SK-N-SH (cell line): ENCODE measurements at regions not wholly inside any gene's neighbourhood (a gene's known extent, or its start where the extent isn't known, plus 50 kb on each side); places are given as distances from the start of the nearest gene placed in this dataset.

Experiments used
- CTCF ChIA-PET: fragments of 300-600, 350-600 bp; formaldehyde crosslinking; extraction: SDS; loops from one replicate; lab custom pipeline; 2021; lab: Yijun Ruan, JAX
- POLR2A ChIA-PET: fragments of 350-600 bp; sonication (Branson Sonifier 250); formaldehyde crosslinking; extraction: SDS; loops from one replicate; lab custom pipeline; 2020; ENCODE audit warnings: antibody characterized with exemption, inconsistent platforms; lab: Yijun Ruan, JAX
- DNase-seq: peaks from one replicate; pipeline ENCODE4 v3.0.0; 2012
- H2AFZ ChIP-seq: fragments of 200-600 bp; sonication (generic); 2 replicates; pipeline ENCODE4 v1.8.1; 2016; ENCODE audit warnings: antibody characterized with exemption, mild to moderate bottlenecking, low read depth
- H3F3A ChIP-seq: fragments of 200-600 bp; sonication (generic); replicated peaks from 2 replicates; pipeline ENCODE3; 2016; ENCODE audit warnings: antibody characterized with exemption, mild to moderate bottlenecking; ENCODE audit not compliant: insufficient read depth
- H3K27ac ChIP-seq, 2 experiments: fragments of 200-500 bp in 1 of 2; fragments of 200-600 bp in 1 of 2; sonication (Bioruptor generic) in 1 of 2; sonication (generic), shearing (Covaris generic) in 1 of 2; 2 replicates each; pipeline versions ENCODE4 v1.5.1 to v1.6.1; 2014 to 2016; ENCODE audit warnings: low read depth in 2 of 2, inconsistent platforms in 1 of 2, low read length in 1 of 2, mild to moderate bottlenecking in 1 of 2, mixed read lengths in 1 of 2
- H3K27me3 ChIP-seq: fragments of 200-600 bp; sonication (generic), shearing (Covaris generic); 2 replicates; pipeline ENCODE4 v1.6.1; 2016; ENCODE audit warnings: mixed run types; ENCODE audit not compliant: insufficient read depth
- H3K36me3 ChIP-seq, 2 experiments: fragments of 200-500 bp in 1 of 2; fragments of 200-600 bp in 1 of 2; sonication (Bioruptor generic) in 1 of 2; sonication (generic) in 1 of 2; replicated peaks in 1 of 2; 2 replicates each; pipeline versions ENCODE3 to v1.5.1; 2014 to 2016; ENCODE audit warnings: low read length in 1 of 2, mild to moderate bottlenecking in 1 of 2; ENCODE audit not compliant: insufficient read depth in 2 of 2, control insufficient read depth in 1 of 2
- H3K4me1 ChIP-seq, 2 experiments: fragments of 200-500 bp in 1 of 2; fragments of 200-600 bp in 1 of 2; sonication (Bioruptor generic) in 1 of 2; sonication (generic), shearing (Covaris generic) in 1 of 2; 2 replicates each; pipeline versions ENCODE4 v1.5.1 to v1.6.1; 2014 to 2016; ENCODE audit warnings: low read depth in 1 of 2, low read length in 1 of 2, mixed run types in 1 of 2; ENCODE audit not compliant: insufficient read depth in 2 of 2, control insufficient read depth in 1 of 2
- H3K4me2 ChIP-seq: fragments of 200-600 bp; sonication (generic), shearing (Covaris generic); 2 replicates; pipeline ENCODE4 v1.6.1; 2017; ENCODE audit warnings: mixed run types
- H3K4me3 ChIP-seq, 2 experiments: fragments of 200-500 bp in 1 of 2; fragments of 200-600 bp in 1 of 2; sonication (Bioruptor generic) in 1 of 2; sonication (generic), shearing (Covaris generic) in 1 of 2; 2 replicates each; pipeline versions ENCODE4 v1.5.1 to v1.8.1; 2014 to 2016; ENCODE audit warnings: low read depth in 2 of 2, inconsistent platforms in 1 of 2, low read length in 1 of 2, mild to moderate bottlenecking in 1 of 2, mixed read lengths in 1 of 2, moderate library complexity in 1 of 2
- H3K79me2 ChIP-seq: fragments of 200-600 bp; sonication (generic); 2 replicates; pipeline ENCODE4 v1.8.1; 2017; ENCODE audit warnings: mild to moderate bottlenecking; ENCODE audit not compliant: insufficient read depth
- H3K9ac ChIP-seq: fragments of 200-600 bp; sonication (generic); 2 replicates; pipeline ENCODE4 v1.6.1; 2017; ENCODE audit warnings: mixed run types
- H3K9me2 ChIP-seq: fragments of 200-600 bp; sonication (generic); 2 replicates; pipeline ENCODE4 v1.6.1; 2017; ENCODE audit warnings: mixed run types
- H3K9me3 ChIP-seq: fragments of 200-600 bp; sonication (generic); 2 replicates; pipeline ENCODE4 v1.6.1; 2017; ENCODE audit warnings: mixed run types, mild to moderate bottlenecking, moderate library complexity
- H4K20me1 ChIP-seq: fragments of 200-600 bp; sonication (generic); 2 replicates; pipeline ENCODE4 v1.6.1; 2017; ENCODE audit warnings: mild to moderate bottlenecking, mixed run types; ENCODE audit not compliant: insufficient read depth
- ELF1 ChIP-seq: IDR thresholded peaks from 2 replicates; pipeline ENCODE4 v1.4.0; 2012
- EP300 ChIP-seq, 2 experiments: IDR thresholded peaks; 2 replicates each; pipeline versions ENCODE4 v1.4.0 to v1.6.1; 2012; ENCODE audit warnings: borderline replicate concordance in 1 of 2, low read depth in 1 of 2, low read length in 1 of 2
- FOSL2 ChIP-seq: IDR thresholded peaks from 2 replicates; pipeline ENCODE4 v1.4.0; 2012; ENCODE audit warnings: low read depth, mild to moderate bottlenecking, moderate library complexity, borderline replicate concordance
- FOXM1 ChIP-seq: IDR thresholded peaks from 2 replicates; pipeline ENCODE4 v1.4.0; 2012; ENCODE audit warnings: low read depth, mild to moderate bottlenecking
- JUND ChIP-seq: IDR thresholded peaks from 2 replicates; pipeline ENCODE4 v1.4.0; 2012
- MEF2A ChIP-seq: IDR thresholded peaks from 2 replicates; pipeline ENCODE4 v1.4.0; 2012; ENCODE audit warnings: low read depth, borderline replicate concordance
- MXI1 ChIP-seq: IDR thresholded peaks from 2 replicates; pipeline ENCODE4 v1.6.1; 2012; ENCODE audit warnings: mild to moderate bottlenecking, low read depth, low read length, improper control_type of control experiment
- RCOR1 ChIP-seq: fragments of 150-350 bp; IDR thresholded peaks from 2 replicates; pipeline ENCODE4 v1.6.1; 2017; ENCODE audit warnings: antibody characterized with exemption, low read length
- RXRA ChIP-seq: IDR thresholded peaks from 2 replicates; pipeline ENCODE4 v1.4.0; 2012; ENCODE audit warnings: low read depth, mild to moderate bottlenecking, borderline replicate concordance
- TCF12 ChIP-seq: IDR thresholded peaks from 2 replicates; pipeline ENCODE4 v1.4.0; 2012
- YY1 ChIP-seq: IDR thresholded peaks from 2 replicates; pipeline ENCODE4 v1.4.0; 2012; ENCODE audit warnings: low read depth, mild to moderate bottlenecking
- WGBS: methylation state at CpG from one replicate; pipeline ENCODE4 v1.1.6; 2017; ENCODE audit warnings: low lambda C conversion rate; 5-methylcytosine and 5-hydroxymethylcytosine counted together
- TF ChIP-seq, protein P1 (sequence below): IDR thresholded peaks from 2 replicates; pipeline ENCODE4 v1.6.1; 2012; ENCODE audit warnings: mild to moderate bottlenecking, low read depth, low read length, moderate library complexity
- TF ChIP-seq, protein P2 (sequence below): fragments of 150-350 bp; IDR thresholded peaks from 2 replicates; pipeline ENCODE4 v1.6.1; 2016; ENCODE audit warnings: mild to moderate bottlenecking, low read depth, low read length
- TF ChIP-seq, protein P3 (sequence below): fragments of 150-350 bp; IDR thresholded peaks from 2 replicates; pipeline ENCODE4 v1.6.1; 2017; ENCODE audit warnings: antibody characterized with exemption, low read length, low read depth, borderline replicate concordance

DNA sequence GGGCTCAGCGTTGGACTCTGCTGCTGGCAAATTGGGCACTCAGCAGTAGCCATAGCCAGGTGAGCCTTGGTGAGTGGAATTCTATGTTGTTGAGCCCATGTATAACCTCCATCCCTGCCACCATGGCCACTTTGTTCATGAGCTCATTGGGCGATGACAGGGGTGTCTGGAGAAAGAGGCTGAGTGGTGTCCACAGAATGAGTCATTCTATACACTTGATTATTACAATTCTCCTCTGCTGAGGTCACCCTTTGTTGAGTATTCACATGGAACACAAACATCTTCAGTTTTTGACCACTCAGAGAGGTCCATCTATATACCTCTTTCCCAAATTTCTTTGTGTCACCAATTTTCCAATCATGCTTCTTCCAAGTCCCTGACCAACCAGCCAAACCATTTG is 1341.7 kb downstream of the PCDH7 start:
- H3K9me3 ChIP-seq: no peaks in the 10 kb centered on the region
- H3K4me3 ChIP-seq: no peak overlapping the region
- CTCF ChIA-PET: no interaction called here
- H4K20me1 ChIP-seq: no peaks in the 10 kb centered on the region
- H3K9me2 ChIP-seq: no peaks in the 10 kb centered on the region
- no peaks in the 10 kb centered on the region for H3K36me3 ChIP-seq
- H3K27me3 ChIP-seq: no peaks in the 10 kb centered on the region
- 0% methylated on average over 2 of the region's 2 CpGs for WGBS
- H3K79me2 ChIP-seq: no peaks in the 10 kb centered on the region
- H3K4me1 ChIP-seq: no peaks in the 10 kb centered on the region
- POLR2A ChIA-PET: no interaction called here
- H3K27ac ChIP-seq: no peak overlapping the region
- H3F3A ChIP-seq: no peaks in the 10 kb centered on the region
- no peak overlapping the region for H2AFZ ChIP-seq
- DNase-seq: no peak
- TF ChIP-seq ELF1: no peak
- no peak for TF ChIP-seq YY1
- no peak for TF ChIP-seq EP300 (IDR thresholded peaks at IDR 0.05; ENCODE audit: borderline replicate concordance in 1 of 2, low read depth in 1 of 2, low read length in 1 of 2)
- TF ChIP-seq, protein P1, sequence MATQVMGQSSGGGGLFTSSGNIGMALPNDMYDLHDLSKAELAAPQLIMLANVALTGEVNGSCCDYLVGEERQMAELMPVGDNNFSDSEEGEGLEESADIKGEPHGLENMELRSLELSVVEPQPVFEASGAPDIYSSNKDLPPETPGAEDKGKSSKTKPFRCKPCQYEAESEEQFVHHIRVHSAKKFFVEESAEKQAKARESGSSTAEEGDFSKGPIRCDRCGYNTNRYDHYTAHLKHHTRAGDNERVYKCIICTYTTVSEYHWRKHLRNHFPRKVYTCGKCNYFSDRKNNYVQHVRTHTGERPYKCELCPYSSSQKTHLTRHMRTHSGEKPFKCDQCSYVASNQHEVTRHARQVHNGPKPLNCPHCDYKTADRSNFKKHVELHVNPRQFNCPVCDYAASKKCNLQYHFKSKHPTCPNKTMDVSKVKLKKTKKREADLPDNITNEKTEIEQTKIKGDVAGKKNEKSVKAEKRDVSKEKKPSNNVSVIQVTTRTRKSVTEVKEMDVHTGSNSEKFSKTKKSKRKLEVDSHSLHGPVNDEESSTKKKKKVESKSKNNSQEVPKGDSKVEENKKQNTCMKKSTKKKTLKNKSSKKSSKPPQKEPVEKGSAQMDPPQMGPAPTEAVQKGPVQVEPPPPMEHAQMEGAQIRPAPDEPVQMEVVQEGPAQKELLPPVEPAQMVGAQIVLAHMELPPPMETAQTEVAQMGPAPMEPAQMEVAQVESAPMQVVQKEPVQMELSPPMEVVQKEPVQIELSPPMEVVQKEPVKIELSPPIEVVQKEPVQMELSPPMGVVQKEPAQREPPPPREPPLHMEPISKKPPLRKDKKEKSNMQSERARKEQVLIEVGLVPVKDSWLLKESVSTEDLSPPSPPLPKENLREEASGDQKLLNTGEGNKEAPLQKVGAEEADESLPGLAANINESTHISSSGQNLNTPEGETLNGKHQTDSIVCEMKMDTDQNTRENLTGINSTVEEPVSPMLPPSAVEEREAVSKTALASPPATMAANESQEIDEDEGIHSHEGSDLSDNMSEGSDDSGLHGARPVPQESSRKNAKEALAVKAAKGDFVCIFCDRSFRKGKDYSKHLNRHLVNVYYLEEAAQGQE: no peak
- no peak for TF ChIP-seq FOSL2
- TF ChIP-seq, protein P2, sequence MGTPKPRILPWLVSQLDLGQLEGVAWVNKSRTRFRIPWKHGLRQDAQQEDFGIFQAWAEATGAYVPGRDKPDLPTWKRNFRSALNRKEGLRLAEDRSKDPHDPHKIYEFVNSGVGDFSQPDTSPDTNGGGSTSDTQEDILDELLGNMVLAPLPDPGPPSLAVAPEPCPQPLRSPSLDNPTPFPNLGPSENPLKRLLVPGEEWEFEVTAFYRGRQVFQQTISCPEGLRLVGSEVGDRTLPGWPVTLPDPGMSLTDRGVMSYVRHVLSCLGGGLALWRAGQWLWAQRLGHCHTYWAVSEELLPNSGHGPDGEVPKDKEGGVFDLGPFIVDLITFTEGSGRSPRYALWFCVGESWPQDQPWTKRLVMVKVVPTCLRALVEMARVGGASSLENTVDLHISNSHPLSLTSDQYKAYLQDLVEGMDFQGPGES: no peak
- TF ChIP-seq, protein P3, sequence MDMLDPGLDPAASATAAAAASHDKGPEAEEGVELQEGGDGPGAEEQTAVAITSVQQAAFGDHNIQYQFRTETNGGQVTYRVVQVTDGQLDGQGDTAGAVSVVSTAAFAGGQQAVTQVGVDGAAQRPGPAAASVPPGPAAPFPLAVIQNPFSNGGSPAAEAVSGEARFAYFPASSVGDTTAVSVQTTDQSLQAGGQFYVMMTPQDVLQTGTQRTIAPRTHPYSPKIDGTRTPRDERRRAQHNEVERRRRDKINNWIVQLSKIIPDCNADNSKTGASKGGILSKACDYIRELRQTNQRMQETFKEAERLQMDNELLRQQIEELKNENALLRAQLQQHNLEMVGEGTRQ: no peak
- no peak for TF ChIP-seq MEF2A
- no peak for TF ChIP-seq MXI1
- no peak overlapping the region for H3K4me2 ChIP-seq
- H3K9ac ChIP-seq: no peak overlapping the region

DNA sequence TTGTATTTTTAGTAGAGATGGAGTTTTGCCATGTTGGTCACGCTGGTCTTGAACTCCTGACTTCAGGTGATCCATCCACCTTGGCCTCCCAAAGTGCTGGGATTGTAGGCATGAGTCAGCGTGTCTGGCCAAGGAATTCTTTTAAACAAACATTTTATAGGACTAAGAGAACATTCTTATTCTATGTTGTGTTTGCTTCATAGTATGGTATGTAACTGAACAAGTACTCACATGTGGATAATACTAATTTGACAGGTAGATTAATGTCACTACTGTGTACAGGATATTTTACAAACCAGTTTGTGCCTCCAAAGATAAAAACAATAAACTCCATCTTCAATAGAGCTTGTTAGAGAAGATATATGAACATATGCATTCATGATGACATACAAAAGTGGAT is 1353.4 kb downstream of the PCDH7 start:
- no peaks in the 10 kb centered on the region for H3F3A ChIP-seq
- CTCF ChIA-PET: no interaction called here
- H3K4me3 ChIP-seq: no peak overlapping the region
- DNase-seq: no peak
- H3K79me2 ChIP-seq: no peaks in the 10 kb centered on the region
- no peak overlapping the region for H2AFZ ChIP-seq
- H4K20me1 ChIP-seq: no peaks in the 10 kb centered on the region
- H3K9ac ChIP-seq: no peak overlapping the region
- WGBS: 0% methylated on average over 2 of the region's 2 CpGs
- H3K4me1 ChIP-seq: no peaks in the 10 kb centered on the region
- H3K9me3 ChIP-seq: no peaks in the 10 kb centered on the region
- no peaks in the 10 kb centered on the region for H3K36me3 ChIP-seq
- H3K9me2 ChIP-seq: no peaks in the 10 kb centered on the region
- H3K4me2 ChIP-seq: no peak overlapping the region
- H3K27me3 ChIP-seq: no peaks in the 10 kb centered on the region
- TF ChIP-seq MXI1: no peak
- no peak for TF ChIP-seq FOXM1
- TF ChIP-seq RXRA: no peak
- no peak for TF ChIP-seq MEF2A
- TF ChIP-seq TCF12: no peak
- no peak for TF ChIP-seq FOSL2
- TF ChIP-seq, protein P2: no peak
- TF ChIP-seq JUND: no peak
- no peak for TF ChIP-seq RCOR1
- POLR2A ChIA-PET: no interaction called here
- no peak overlapping the region for H3K27ac ChIP-seq
